ENCODE measurements at regions not wholly inside any gene's neighbourhood (a gene's known extent, or its start where the extent isn't known, plus 50 kb on each side); places are given as distances from the start of the nearest gene placed in this dataset.
"Not testable (repeated sequence)": the region's sequence is repeated elsewhere in the genome, so short reads cannot be mapped to it uniquely, and the experiment has no call there.

GRCh38 chr4:116005037-116005805 is 891.8 kb upstream of the NDST4 start:
- DNase-seq, result no peak

GRCh38 chr4:116001291-116001690 is 887.9 kb upstream of the NDST4 start:
- DNase-seq, result no peak

DNA sequence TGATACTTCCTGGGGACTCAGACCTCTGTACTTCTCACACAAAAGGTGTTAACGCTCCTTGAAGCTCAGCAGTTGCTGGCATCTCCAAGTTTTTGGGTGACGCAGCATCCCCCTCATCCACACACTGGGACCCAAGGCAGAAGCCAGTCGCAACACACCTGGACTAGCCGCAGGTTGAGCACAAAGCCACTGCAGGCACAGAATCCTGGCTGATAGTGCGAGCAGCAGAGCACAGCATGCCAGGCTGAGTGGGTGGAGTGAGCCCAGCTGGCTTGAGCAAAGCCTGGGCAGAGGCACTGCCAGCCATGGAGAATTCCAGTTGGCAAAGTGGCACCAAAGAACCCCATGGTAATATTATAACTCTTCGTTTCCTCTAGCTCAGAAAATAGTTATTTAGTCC is 873.2 kb upstream of the NDST4 start:
- no peak for DNase-seq

DNA sequence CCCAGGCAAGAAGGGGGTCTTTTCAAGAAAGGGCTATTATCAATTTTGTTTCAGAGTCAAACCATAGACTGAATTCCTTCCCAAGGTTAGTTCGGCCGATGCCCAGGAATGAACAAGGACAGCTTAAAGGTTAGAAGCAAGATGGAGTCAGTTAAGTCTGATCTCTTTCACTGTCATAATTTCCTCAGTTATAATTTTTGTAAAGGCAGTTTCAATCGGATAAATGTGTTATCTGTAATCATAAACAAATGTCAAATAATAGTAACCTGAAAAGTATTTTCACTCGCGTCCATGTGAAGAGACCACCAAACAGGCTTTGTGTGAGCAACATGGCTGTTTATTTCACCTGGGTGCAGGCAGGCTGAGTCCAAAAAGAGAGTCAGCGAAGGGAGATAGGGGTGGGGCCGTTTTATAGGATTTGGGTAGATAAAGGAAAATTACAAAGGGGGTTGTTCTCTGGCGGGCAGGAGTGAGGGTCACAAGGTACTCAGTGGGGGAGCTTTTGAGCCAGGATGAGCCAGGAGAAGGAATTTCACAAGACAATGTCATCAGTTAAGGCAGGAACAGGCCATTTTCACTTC is 862.1 kb upstream of the NDST4 start:
- not testable (repeated sequence) for DNase-seq

DNA sequence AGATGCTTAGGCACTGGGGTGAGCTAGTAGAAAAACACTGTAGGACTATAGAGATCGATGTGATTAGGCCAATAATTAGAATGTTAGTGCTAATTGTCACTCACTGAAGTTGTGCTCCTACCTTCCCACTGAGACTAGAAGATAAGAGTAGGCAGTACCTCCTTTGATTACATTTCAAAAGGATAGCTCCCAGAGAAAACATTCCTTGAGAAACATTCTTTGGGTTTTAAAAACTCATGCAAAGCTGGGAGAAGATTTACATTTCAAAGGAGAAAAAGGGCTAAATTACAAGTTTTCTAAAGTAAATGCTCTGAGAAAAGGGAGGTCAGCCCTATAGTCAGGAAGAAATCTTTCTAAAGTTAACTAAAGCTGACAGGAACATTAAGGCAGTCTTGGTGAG is 860.3 kb upstream of the NDST4 start:
- DNase-seq, result no peak

DNA sequence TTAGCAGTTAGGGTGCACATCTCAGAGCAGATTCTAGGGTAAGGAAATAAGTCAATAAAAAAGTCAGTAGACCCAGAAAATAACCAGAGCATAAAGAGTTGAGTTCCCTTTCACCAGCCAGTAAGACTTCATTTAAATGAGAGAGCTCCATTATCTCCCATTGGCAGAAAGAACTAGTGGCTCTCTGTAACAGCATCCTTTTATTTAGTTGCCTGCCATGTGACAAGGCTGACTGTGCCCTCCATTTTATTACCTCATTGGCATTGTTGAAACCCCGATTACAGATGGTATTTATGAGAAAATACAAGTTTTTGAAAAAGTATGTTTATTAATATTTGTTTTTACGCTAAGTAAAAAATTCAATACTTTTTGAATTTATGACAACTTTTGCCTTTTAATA is 859.5 kb upstream of the NDST4 start:
- no peak for DNase-seq

DNA sequence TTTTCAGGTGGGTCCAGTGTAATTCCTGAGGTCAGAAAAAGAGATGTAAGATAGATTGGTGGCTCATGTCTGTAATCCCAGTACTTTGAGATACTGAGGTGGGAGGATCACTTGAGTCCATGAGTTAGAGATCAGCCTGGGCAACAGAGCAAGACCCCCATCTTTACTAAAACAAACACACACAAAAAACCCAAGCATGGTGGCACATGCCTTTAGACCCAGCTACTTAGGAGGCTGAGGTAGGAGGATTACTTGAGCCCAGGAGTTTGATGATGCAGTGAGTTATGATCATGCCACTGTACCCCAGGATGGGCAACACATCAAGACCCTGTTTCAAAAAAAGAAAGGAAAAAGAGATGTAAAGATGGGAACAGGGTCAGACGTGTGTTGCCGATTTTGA is 857.4 kb upstream of the NDST4 start:
- DNase-seq, result no peak

- DNase-seq, result no peak
Measured at GRCh38 chr4:115969756-115970155, 856.3 kb upstream of the NDST4 start.

DNA sequence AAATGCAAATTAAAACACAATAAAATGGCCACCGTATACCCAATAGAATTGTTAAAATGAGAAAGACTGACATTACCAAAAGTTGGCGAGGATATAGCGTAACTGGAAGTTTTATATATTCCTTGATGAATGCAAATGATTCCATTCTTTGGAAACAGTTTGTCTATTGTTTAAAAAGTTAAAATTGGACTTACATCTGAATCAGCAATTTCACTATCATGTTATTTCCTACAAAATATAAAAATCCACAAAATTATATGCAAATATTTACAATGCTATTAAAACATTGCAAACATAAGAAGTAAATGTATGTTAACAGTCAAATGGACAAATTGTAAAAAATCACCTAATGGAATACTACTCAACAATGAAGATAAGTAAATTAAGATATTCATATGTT is 852.2 kb upstream of the NDST4 start:
- no peak for DNase-seq

- DNase-seq, result not testable (repeated sequence)
Measured at GRCh38 chr4:115956054-115956796, 842.8 kb upstream of the NDST4 start.

DNA sequence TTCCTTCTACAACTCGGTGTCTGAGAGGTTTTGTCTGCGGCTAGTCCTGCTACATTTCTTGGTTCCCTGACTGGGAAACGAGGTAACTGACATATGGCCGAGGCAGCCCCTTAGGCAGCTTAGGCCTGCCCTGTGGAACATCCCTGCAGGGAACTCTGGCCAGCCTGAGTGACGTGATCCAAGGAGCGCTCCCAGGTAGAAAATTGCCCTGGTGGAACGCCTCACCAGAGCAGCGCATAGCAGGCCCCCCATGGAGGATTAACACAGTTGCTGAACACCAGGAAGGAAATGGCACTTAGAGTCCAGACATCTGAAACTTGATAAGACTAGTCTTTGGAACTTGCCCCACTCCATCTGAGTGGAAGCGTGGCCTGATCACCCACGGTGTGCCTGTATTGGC is 837.4 kb upstream of the NDST4 start:
- no peak for DNase-seq

DNA sequence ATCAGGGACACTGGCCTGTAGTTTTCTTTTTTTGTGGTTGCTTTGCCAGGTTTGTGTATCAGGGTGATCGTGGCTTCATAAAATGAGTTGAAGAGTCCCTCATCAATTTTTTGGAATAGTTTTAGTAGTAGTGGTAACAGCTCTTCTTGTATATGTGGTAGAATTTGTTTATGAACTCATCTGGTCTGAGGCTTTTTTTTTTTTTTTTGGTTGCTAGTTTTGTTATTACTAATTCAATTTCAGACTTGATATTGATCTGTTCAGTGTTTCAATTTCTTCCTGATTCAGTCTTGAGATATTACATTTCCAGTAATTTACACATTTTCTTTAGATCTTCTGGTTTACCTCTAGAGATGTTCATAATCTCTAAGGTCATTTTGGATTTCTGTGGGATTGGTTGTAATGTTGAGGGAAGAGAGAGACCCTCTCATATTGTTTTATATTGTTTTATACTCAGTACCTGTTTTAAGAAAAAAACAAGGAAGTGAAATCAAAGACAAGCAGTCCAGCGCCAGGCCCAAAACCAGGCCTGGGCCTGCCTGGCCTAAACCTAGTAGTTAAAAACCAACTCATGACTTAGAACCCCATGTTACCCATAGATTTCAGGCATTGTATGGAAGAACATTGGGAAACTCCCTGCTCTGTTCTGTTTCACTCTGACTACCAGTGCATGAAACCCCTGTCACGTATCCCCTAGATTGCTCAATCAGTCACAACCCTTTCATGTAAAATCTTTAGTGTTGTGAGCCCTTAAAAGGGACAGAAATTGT is 836.7 kb upstream of the NDST4 start:
- DNase-seq, result not testable (repeated sequence)

- DNase-seq, result no peak
Measured at GRCh38 chr4:115945026-115945425, 831.6 kb upstream of the NDST4 start.

DNA sequence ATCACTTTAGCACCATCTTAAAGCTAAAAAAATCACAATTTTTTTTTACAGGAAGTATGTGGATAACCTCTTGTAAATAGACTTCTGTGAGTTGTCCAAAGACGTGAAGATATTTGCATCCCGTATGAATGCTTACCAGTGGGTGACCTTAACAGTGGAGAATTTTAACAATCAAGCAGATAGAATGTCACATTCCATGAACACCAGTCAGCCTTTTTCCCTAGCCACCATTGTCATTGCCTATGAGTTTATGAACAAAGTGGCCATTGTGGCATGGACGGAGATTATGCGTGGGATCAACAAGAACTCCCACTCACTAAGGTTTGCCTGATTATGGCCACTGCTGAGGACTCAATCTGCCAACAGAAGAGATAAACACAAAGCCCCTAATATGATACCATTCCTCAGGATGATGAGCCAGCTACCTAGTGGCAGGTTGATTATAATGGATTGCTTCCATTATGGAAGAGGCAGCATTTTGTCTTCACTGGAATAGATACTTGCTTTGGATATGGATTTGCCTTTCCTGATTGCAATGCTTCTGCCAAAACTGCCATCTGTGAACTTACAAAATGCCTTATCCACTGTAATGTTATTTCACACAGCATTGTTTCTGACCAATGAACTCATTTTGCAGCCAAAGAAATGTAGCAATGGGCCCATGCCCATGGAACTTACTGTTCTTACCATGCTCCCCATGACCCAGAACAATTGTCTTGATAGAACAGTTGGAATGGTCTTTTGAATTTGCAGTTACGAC is 830.9 kb upstream of the NDST4 start:
- DNase-seq, result no peak

DNA sequence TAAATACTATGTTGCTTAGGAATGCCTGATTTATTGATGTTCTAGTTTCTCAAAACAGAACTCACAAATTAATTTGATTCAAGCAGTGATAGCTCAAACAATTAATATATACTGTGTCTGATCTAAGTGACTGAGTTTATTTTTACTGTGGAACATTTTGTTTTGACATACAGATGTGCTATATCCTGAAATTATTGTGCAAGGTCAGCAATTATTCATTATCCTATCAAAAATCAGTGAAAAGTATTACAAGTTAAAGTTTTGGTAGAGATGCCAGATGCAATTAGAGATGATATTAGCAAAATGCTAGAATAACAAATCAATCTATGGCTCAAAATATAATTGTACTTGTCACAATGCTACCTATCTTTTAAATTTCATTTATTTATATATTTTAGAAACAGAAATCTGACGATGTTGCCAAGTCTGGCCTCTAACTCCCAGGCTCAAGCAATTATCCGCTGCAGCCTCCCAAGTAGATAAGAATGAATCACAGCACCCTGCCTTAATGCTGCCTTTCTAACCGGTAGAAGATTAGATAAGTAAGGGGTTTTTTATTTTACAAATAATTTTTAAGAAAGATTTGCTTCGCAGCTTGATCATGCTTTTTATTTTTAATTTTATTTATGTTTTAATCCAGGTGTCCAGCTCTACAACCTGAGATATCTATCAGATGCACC is 825.5 kb upstream of the NDST4 start:
- no peak for DNase-seq

GRCh38 chr4:115929373-115929772 is 816.0 kb upstream of the NDST4 start:
- no peak for DNase-seq

DNA sequence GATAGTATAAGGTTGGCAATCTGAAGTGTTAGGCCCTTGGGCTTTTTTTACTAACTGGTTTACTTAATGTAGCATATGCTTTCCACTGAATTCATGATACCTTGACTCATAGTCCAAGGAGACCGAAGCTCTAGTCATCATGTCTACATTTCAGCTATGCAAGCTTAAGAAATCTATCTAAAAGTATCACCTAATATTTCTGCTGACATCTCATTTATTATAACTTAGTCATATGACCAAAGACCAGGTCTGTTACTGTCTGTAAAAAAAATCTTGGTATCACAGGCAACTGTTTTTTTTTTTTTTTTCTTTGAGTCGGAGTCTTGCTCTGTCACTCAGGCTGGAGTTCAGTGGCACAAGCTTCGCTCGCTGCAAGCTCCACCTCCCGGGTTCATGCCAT is 814.0 kb upstream of the NDST4 start:
- DNase-seq, result no peak

DNA sequence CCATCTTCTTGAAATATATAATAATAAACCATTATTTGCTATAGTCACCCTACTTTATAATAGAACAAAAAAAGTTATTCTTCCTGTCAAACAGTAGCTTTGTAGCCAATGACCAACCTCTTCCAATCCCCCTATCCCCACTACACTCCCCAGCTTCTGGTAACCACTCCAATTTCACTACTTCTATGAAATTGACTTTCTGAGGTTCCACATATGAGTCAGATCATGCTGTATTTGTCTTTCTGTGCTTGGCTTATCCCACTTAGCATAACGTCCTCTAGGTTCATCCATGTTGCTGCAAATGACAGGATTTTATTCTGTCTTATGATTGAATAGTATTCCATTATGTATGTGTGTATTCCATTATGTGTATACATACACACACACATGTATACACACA is 809.7 kb upstream of the NDST4 start:
- DNase-seq, result no peak

GRCh38 chr4:115920637-115921036 is 807.2 kb upstream of the NDST4 start:
- no peak for DNase-seq

GRCh38 chr4:115918149-115918548 is 804.7 kb upstream of the NDST4 start:
- no peak for DNase-seq

- no peak for DNase-seq
Measured at GRCh38 chr4:115906428-115906827, 793.0 kb upstream of the NDST4 start.

DNA sequence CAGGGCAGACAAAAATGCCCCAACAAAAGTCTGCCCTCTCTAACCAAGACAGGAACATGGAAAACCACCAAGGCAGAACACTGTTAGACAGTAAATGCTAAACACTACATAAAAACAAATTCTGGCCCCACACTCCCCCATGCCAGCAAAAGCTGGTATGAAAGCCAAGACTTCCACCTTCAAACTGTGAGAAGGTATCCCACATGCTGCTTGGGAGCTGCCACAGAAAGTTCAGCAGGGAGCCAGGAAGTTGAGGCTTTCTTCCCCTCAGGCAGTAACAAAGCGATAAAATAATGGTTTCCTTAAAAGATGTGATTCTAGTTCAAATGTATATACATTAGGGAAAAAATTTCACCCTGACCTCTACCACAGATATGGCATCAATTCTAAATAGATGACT is 770.4 kb upstream of the NDST4 start:
- no peak for DNase-seq

All from NCI-H187 (cell line).